ENCODE measurements at regions not wholly inside any gene's neighbourhood (a gene's known extent, or its start where the extent isn't known, plus 50 kb on each side); places are given as distances from the start of the nearest gene placed in this dataset.

DNA sequence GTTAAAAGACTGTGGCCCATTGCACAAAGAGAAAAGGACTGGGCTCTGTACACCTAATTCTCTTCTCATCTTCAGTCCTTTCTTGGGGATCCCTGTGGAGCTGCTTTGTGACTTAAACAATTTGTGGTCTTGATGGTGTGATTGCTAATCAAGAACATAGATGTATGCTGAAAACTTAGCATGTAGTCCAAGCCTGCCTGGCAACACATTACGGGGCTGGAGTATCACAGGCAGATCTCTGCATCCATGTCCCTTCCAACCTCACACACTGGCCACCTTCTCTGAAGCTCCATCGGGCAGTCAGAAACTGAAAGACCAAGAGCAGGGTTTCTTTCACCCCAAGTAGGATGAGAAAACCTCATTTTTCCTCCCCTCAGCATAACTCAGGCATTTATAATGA is 69.6 kb upstream of the ARGLU1 start:
- Histone ChIP-seq H3K27ac (no peak overlapping the region), H3K9me3 (ENCODE audit: severe bottlenecking) (no peaks in the 10 kb centered on the region), H3K4me3 (ENCODE audit: low read depth, low read length) (no peak overlapping the region), H3K36me3 (no peaks in the 10 kb centered on the region), H3K27me3 (ENCODE audit: insufficient read depth, low read depth, severe bottlenecking) (peaks cover 13% of the 10 kb centered on the region)
- DNase-seq: no peak
- TF ChIP-seq, protein P1, sequence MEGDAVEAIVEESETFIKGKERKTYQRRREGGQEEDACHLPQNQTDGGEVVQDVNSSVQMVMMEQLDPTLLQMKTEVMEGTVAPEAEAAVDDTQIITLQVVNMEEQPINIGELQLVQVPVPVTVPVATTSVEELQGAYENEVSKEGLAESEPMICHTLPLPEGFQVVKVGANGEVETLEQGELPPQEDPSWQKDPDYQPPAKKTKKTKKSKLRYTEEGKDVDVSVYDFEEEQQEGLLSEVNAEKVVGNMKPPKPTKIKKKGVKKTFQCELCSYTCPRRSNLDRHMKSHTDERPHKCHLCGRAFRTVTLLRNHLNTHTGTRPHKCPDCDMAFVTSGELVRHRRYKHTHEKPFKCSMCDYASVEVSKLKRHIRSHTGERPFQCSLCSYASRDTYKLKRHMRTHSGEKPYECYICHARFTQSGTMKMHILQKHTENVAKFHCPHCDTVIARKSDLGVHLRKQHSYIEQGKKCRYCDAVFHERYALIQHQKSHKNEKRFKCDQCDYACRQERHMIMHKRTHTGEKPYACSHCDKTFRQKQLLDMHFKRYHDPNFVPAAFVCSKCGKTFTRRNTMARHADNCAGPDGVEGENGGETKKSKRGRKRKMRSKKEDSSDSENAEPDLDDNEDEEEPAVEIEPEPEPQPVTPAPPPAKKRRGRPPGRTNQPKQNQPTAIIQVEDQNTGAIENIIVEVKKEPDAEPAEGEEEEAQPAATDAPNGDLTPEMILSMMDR (IDR thresholded peaks at IDR 0.05; ENCODE audit: low read depth, low read length): no peak

DNA sequence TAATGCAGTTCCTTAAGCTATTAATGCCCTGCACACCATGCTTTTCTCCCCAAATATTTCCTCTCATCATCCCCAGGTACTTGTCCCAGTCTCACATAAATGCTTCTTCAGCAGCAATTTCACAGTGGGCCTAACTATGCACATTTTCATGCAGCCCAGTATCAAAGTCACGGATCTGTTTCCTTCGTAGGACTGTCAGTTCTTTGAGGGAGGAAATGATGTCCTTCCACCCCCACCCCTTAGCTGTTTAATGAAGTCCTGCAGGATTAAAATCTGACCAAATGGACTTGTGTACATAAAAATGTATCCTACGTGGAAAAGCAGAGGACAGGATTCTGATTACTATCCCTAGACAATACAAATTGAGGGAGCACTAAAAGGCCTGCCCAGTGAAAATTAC is 68.6 kb upstream of the ARGLU1 start:
- no peak for DNase-seq
- H3K4me3 ChIP-seq (ENCODE audit: low read depth, low read length): no peak overlapping the region
- TF ChIP-seq, protein P1 (IDR thresholded peaks at IDR 0.05; ENCODE audit: low read depth, low read length): no peak
- no peaks in the 10 kb centered on the region for H3K9me3 ChIP-seq (ENCODE audit: severe bottlenecking)
- no peak overlapping the region for H3K27ac ChIP-seq
- H3K27me3 ChIP-seq (ENCODE audit: insufficient read depth, low read depth, severe bottlenecking): peaks cover 13% of the 10 kb centered on the region
- H3K36me3 ChIP-seq: no peaks in the 10 kb centered on the region

DNA sequence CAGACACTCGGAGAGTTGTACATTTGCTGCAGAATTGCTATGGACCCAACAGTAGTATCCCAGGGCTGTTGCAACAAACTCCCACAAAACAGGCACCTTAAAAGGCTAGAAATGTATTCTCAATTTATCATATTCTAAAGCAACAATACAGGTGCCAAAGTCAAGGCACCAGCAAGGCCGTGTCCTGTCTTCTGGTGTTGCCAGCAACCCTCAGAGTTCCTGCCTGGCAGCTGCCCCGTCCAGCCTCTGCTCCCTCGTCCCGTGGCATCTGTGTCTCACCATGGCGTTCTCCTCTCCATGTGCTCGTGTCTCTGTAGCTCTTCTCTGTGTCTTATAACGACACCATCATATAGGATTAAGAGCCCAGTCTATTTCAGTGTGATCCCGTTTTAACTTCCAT is 67.7 kb upstream of the ARGLU1 start:
- no peaks in the 10 kb centered on the region for H3K9me3 ChIP-seq (ENCODE audit: severe bottlenecking)
- no peak overlapping the region for H3K4me3 ChIP-seq (ENCODE audit: low read depth, low read length)
- H3K36me3 ChIP-seq: no peaks in the 10 kb centered on the region
- no peak overlapping the region for H3K27ac ChIP-seq
- DNase-seq: no peak
- TF ChIP-seq, protein P1 (IDR thresholded peaks at IDR 0.05; ENCODE audit: low read depth, low read length): no peak
- peaks cover 13% of the 10 kb centered on the region for H3K27me3 ChIP-seq (ENCODE audit: insufficient read depth, low read depth, severe bottlenecking)

DNA sequence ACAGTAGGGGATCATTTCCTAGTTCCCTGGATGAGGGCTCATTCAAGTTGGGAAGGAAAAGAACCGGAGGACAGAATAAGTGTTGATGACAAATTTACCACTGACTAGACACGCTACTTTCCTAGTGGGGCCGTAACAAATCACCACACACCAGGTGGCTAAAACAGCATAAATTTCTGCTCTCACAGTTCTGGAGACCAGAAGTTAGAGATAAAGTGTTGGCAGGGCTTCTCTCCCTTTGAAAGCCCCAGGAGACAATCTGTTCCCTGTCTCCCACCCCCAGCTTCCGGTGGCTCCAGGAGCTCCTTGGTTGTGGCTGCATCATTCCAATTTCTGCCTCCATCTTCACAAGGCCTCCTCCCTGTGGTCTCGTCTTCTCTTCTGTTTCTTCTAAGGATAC is 65.4 kb upstream of the ARGLU1 start:
- DNase-seq: no peak
- Histone ChIP-seq H3K36me3 (no peaks in the 10 kb centered on the region), H3K27ac (no peak overlapping the region), H3K9me3 (ENCODE audit: severe bottlenecking) (no peaks in the 10 kb centered on the region), H3K4me3 (ENCODE audit: low read depth, low read length) (no peak overlapping the region), H3K27me3 (ENCODE audit: insufficient read depth, low read depth, severe bottlenecking) (peaks cover 10% of the 10 kb centered on the region)
- TF ChIP-seq, protein P1 (IDR thresholded peaks at IDR 0.05; ENCODE audit: low read depth, low read length): no peak

DNA sequence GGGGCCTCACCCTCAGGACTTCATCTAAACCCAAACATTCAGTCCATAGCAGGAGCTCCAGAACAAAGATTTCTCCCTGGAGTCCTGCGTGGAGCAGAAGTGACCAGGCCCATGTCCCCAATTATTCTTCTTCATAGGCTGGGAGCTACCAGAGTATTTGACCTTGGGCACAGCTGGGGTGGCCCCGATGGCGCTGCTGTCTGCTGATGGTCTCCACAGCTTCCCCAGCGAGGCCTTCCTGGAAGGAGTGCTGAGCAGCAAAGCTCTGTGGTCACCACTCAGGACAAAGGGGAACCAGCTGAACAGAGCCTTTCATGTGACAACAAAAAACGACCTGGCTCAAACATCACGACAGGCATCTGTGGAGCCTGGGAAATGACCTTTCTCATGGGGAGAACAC is 62.7 kb upstream of the ARGLU1 start:
- DNase-seq: no peak
- H3K9me3 ChIP-seq (ENCODE audit: severe bottlenecking): no peaks in the 10 kb centered on the region
- H3K4me3 ChIP-seq (ENCODE audit: low read depth, low read length): no peak overlapping the region
- H3K27me3 ChIP-seq (ENCODE audit: insufficient read depth, low read depth, severe bottlenecking): peaks cover 7% of the 10 kb centered on the region
- H3K36me3 ChIP-seq: no peaks in the 10 kb centered on the region
- H3K27ac ChIP-seq: no peak overlapping the region
- TF ChIP-seq, protein P1 (IDR thresholded peaks at IDR 0.05; ENCODE audit: low read depth, low read length): no peak

DNA sequence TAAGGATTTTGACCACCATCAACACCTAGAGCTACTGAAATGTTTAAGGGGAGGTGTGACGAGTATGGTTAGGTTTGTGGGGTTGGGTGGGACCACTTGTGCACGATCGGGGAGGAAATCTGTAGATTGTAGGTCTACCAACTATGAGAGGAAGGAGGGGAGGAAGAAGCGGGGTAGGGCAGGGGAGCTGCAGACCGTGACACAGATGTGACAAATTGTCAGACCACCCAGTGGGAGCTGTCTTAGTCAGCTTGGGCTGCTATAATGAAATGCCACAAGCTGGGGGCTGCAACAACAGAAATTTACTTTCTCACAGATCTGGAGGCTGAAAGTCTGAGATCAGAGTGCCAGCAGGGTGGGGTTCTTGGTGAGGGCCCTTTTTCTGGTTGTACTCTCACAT is 62.2 kb upstream of the ARGLU1 start:
- TF ChIP-seq, protein P1 (IDR thresholded peaks at IDR 0.05; ENCODE audit: low read depth, low read length): no peak
- no peak overlapping the region for H3K4me3 ChIP-seq (ENCODE audit: low read depth, low read length)
- no peak overlapping the region for H3K27ac ChIP-seq
- H3K27me3 ChIP-seq (ENCODE audit: insufficient read depth, low read depth, severe bottlenecking): peaks cover 7% of the 10 kb centered on the region
- no peak for DNase-seq
- H3K9me3 ChIP-seq (ENCODE audit: severe bottlenecking): no peaks in the 10 kb centered on the region
- no peaks in the 10 kb centered on the region for H3K36me3 ChIP-seq

Data from WERI-Rb-1 (cell line).